GM23338 (cell line): ENCODE measurements at regions not wholly inside any gene's neighbourhood (a gene's known extent, or its start where the extent isn't known, plus 50 kb on each side); places are given as distances from the start of the nearest gene placed in this dataset.

Experiments
- ATAC-seq: fragments of 200-7000 bp; cut with Tn5 transposase; 3 replicates; pipeline ENCODE4 v1.9.1; 2020
- DNase-seq: peaks from one replicate; pipeline ENCODE4 v3.0.0-alpha.2; 2015; ENCODE audit warnings: low spot score
- H2AFZ ChIP-seq: fragments of 200-600 bp; sonication (generic); 2 replicates; pipeline ENCODE4 v1.8.0; 2016; ENCODE audit warnings: antibody characterized with exemption, mild to moderate bottlenecking, moderate library complexity
- H3F3A ChIP-seq: fragments of 200-600 bp; sonication (generic); replicated peaks from 2 replicates; pipeline ENCODE4 v1.8.0; 2017; ENCODE audit warnings: antibody characterized with exemption, mixed run types, low read depth
- H3K27ac ChIP-seq: fragments of 200-600 bp; sonication (generic); 2 replicates; pipeline ENCODE4 v1.6.1; 2016; ENCODE audit warnings: low read depth
- H3K27me3 ChIP-seq: fragments of 200-600 bp; sonication (generic); 2 replicates; pipeline ENCODE4 v1.8.0; 2016; ENCODE audit warnings: mild to moderate bottlenecking, mixed run types, moderate library complexity; ENCODE audit not compliant: insufficient read depth
- H3K36me3 ChIP-seq: fragments of 200-600 bp; sonication (generic); 2 replicates; pipeline ENCODE4 v1.8.0; 2016; ENCODE audit warnings: mild to moderate bottlenecking; ENCODE audit not compliant: insufficient read depth
- H3K4me1 ChIP-seq: fragments of 200-600 bp; sonication (generic); 2 replicates; pipeline ENCODE4 v1.8.0; 2016; ENCODE audit warnings: mild to moderate bottlenecking, moderate library complexity; ENCODE audit not compliant: insufficient read depth
- H3K4me2 ChIP-seq: fragments of 200-600 bp; sonication (generic); 2 replicates; pipeline ENCODE4 v1.7.1; 2017; ENCODE audit warnings: mixed run types
- H3K4me3 ChIP-seq: fragments of 200-600 bp; sonication (generic); 2 replicates; pipeline ENCODE4 v1.6.1; 2016; ENCODE audit warnings: mixed run types
- H3K79me2 ChIP-seq: fragments of 200-600 bp; sonication (generic); replicated peaks from 2 replicates; pipeline ENCODE4 v1.8.0; 2017; ENCODE audit warnings: mild to moderate bottlenecking; ENCODE audit not compliant: insufficient read depth
- H3K9me2 ChIP-seq: fragments of 200-600 bp; sonication (generic); 2 replicates; pipeline ENCODE4 v1.8.0; 2017; ENCODE audit not compliant: insufficient read depth
- H4K20me1 ChIP-seq: fragments of 200-600 bp; sonication (generic); replicated peaks from 2 replicates; pipeline ENCODE4 v1.8.0; 2017; ENCODE audit warnings: mild to moderate bottlenecking; ENCODE audit not compliant: insufficient read depth
- H3K27ac Mint-ChIP-seq: 2 replicates; pipeline ENCODE4 v1.8.0; 2020; ENCODE audit warnings: inconsistent platforms, mild to moderate bottlenecking, moderate library complexity, mixed read lengths
- H3K27me3 Mint-ChIP-seq: 3 replicates; pipeline ENCODE4 v1.8.0; 2022; ENCODE audit warnings: low read depth, mild to moderate bottlenecking, moderate library complexity, mixed read lengths, inconsistent platforms; ENCODE audit not compliant: insufficient read depth, poor library complexity
- H3K36me3 Mint-ChIP-seq: 3 replicates; pipeline ENCODE4 v1.8.0; 2021; ENCODE audit warnings: low read depth, mild to moderate bottlenecking, inconsistent platforms, moderate library complexity, mixed read lengths
- H3K4me1 Mint-ChIP-seq: 3 replicates; pipeline ENCODE4 v1.8.0; 2020; ENCODE audit warnings: mild to moderate bottlenecking, inconsistent platforms, mixed read lengths
- H3K4me3 Mint-ChIP-seq: 3 replicates; pipeline ENCODE4 v1.8.0; 2021; ENCODE audit warnings: moderate library complexity, mild to moderate bottlenecking, inconsistent platforms, mixed read lengths
- H3K9me3 Mint-ChIP-seq: 3 replicates; pipeline ENCODE4 v1.8.0; 2020; ENCODE audit warnings: moderate library complexity, mild to moderate bottlenecking, inconsistent platforms, mixed read lengths
- CREB1 ChIP-seq: fragments of 250-450 bp; sonication (Bioruptor Pico); IDR thresholded peaks from 2 replicates; pipeline ENCODE4 v1.5.0; 2020; ENCODE audit warnings: low read depth, mild to moderate bottlenecking, moderate library complexity
- EZH2 ChIP-seq: fragments of 200-600 bp; sonication (generic); IDR thresholded peaks from one replicate; pipeline ENCODE4 v1.8.0; 2017; ENCODE audit warnings: antibody characterized with exemption, mild to moderate bottlenecking, low read depth; ENCODE audit not compliant: unreplicated experiment
- JUNB ChIP-seq: IDR thresholded peaks from one replicate; pipeline ENCODE4 v1.6.1; 2016; ENCODE audit warnings: antibody characterized with exemption; ENCODE audit not compliant: unreplicated experiment
- NANOG ChIP-seq: IDR thresholded peaks from 2 replicates; pipeline ENCODE4 v1.6.1; 2016; ENCODE audit warnings: antibody characterized with exemption, borderline replicate concordance
- STAT1 ChIP-seq: IDR thresholded peaks from one replicate; pipeline ENCODE4 v1.6.1; 2016; ENCODE audit warnings: antibody characterized with exemption; ENCODE audit not compliant: unreplicated experiment
- ZNF114 ChIP-seq: fragments of 250-450 bp; sonication (Bioruptor Pico); IDR thresholded peaks from 2 replicates; pipeline ENCODE4 v1.5.0; 2020; ENCODE audit warnings: mild to moderate bottlenecking, moderate library complexity
- TF ChIP-seq, protein P1 (sequence below), 2 experiments: fragments of 200-600 bp in 1 of 2; sonication (generic) in 1 of 2; conservative IDR thresholded peaks; 2 replicates each; pipeline versions ENCODE4 v1.5.1 to v1.6.1; 2016 to 2017; ENCODE audit warnings: antibody characterized with exemption in 2 of 2, low read depth in 2 of 2, mild to moderate bottlenecking in 2 of 2, moderate library complexity in 1 of 2
- TF ChIP-seq, protein P2 (sequence below): IDR thresholded peaks from one replicate; pipeline ENCODE4 v1.6.1; 2018; ENCODE audit warnings: antibody characterized with exemption; ENCODE audit not compliant: unreplicated experiment

DNA sequence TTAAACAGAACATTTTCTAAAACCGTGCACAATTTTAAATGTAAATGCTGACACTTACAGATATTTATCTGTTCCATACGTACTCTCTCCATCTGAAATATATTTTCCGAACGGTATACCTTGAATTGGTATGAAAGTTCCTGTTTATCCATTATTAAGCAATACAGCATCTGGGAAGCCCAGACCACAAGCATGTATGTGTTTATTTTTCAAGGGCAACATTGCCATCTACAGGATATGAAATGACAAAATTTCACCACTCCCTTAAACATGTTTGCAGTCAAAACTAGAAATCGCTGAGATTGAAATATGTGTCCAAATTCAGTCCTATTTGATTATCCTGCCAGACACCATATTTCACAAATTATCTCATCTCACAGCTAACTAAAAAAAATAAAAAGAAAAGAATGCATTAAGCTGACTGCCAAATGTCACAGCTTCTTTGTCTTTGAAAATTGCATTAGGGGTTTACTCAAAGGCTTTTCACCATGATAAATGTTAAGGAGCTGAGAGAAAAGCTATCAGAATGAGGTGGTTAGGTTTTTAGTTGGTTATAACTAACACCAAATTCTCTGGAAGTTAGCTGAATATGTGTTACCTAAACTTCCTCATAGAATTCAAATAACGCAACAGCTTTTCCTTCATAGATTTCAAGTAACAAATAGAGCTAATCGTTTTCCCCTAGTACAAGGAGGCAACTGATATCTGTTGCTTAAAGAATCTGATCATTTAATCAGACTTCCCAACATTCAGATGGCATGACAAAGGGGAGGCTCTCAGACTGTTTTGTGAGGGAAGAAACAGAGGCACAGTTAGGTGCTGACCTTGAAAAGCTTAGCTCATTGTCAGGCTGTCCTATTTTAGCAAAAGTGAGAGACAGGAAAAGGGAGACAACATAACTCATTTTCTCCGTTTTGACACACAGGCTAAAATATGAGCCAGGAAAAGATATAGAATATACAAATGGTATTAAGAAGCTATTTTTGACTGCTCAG, 533.1 kb downstream of the TBL1XR1 start:
- H3K4me3 ChIP-seq = no peak overlapping the region
- ATAC-seq (peak; percentile 87), DNase-seq (peak; percentile 54)
- H2AFZ ChIP-seq = peak overlapping the region; percentile 12; the same call in 1 of the 2 replicates
- Mint-ChIP-seq H3K4me1 (peaks cover 24% of the 10 kb centered on the region), H3K9me3 (0 out of 3 replicates have a peak, but pooled peaks cover 11% of the 10 kb centered on the region), H3K27me3 (peaks cover 5% of the 10 kb centered on the region), H3K36me3 (peaks cover 6% of the 10 kb centered on the region; the same call in 1 of the 3 replicates), H3K27ac (peak overlapping the region; percentile 94; the same call in 1 of the 2 replicates), H3K4me3 (no peak overlapping the region)
- H3K27ac ChIP-seq = 0 out of 2 replicates have a peak overlapping the region, but pooled peaks have one; percentile 3
- 0 out of 2 replicates have a peak overlapping the region, but pooled peaks have one; percentile 8 for H3K4me2 ChIP-seq
- no peaks in the 10 kb centered on the region for H3K36me3 ChIP-seq
- H3K4me1 ChIP-seq = peaks cover 14% of the 10 kb centered on the region
- no peaks in the 10 kb centered on the region for H4K20me1 ChIP-seq
- no peaks in the 10 kb centered on the region for H3K27me3 ChIP-seq
- no peak for TF ChIP-seq JUNB
- TF ChIP-seq EZH2 = no peak
- TF ChIP-seq STAT1 = no peak
- no peak for TF ChIP-seq NANOG
- TF ChIP-seq, protein P1, sequence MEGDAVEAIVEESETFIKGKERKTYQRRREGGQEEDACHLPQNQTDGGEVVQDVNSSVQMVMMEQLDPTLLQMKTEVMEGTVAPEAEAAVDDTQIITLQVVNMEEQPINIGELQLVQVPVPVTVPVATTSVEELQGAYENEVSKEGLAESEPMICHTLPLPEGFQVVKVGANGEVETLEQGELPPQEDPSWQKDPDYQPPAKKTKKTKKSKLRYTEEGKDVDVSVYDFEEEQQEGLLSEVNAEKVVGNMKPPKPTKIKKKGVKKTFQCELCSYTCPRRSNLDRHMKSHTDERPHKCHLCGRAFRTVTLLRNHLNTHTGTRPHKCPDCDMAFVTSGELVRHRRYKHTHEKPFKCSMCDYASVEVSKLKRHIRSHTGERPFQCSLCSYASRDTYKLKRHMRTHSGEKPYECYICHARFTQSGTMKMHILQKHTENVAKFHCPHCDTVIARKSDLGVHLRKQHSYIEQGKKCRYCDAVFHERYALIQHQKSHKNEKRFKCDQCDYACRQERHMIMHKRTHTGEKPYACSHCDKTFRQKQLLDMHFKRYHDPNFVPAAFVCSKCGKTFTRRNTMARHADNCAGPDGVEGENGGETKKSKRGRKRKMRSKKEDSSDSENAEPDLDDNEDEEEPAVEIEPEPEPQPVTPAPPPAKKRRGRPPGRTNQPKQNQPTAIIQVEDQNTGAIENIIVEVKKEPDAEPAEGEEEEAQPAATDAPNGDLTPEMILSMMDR (conservative IDR thresholded peaks at IDR 0.05; ENCODE audit: low read depth in 2 of 2) = peak; percentile 63 to 64
- TF ChIP-seq, protein P2, sequence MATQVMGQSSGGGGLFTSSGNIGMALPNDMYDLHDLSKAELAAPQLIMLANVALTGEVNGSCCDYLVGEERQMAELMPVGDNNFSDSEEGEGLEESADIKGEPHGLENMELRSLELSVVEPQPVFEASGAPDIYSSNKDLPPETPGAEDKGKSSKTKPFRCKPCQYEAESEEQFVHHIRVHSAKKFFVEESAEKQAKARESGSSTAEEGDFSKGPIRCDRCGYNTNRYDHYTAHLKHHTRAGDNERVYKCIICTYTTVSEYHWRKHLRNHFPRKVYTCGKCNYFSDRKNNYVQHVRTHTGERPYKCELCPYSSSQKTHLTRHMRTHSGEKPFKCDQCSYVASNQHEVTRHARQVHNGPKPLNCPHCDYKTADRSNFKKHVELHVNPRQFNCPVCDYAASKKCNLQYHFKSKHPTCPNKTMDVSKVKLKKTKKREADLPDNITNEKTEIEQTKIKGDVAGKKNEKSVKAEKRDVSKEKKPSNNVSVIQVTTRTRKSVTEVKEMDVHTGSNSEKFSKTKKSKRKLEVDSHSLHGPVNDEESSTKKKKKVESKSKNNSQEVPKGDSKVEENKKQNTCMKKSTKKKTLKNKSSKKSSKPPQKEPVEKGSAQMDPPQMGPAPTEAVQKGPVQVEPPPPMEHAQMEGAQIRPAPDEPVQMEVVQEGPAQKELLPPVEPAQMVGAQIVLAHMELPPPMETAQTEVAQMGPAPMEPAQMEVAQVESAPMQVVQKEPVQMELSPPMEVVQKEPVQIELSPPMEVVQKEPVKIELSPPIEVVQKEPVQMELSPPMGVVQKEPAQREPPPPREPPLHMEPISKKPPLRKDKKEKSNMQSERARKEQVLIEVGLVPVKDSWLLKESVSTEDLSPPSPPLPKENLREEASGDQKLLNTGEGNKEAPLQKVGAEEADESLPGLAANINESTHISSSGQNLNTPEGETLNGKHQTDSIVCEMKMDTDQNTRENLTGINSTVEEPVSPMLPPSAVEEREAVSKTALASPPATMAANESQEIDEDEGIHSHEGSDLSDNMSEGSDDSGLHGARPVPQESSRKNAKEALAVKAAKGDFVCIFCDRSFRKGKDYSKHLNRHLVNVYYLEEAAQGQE = no peak
- TF ChIP-seq CREB1 = no peak
- TF ChIP-seq ZNF114 (CRISPR knock-in tag) = no peak
- H3K79me2 ChIP-seq = no peaks in the 10 kb centered on the region
- H3F3A ChIP-seq = no peaks in the 10 kb centered on the region
- H3K9me2 ChIP-seq = no peaks in the 10 kb centered on the region
